Lower lobe of right lung (tissue), 2 donors: ENCODE measurements at regions not wholly inside any gene's neighbourhood (a gene's known extent, or its start where the extent isn't known, plus 50 kb on each side); places are given as distances from the start of the nearest gene placed in this dataset.

Experiments used
- ATAC-seq, 2 donors: fragments of 200-7000 bp; cut with Tn5 transposase; one replicate each; pipeline ENCODE4 v1.9.1; 2020 to 2022; ENCODE audit warnings: mild to moderate bottlenecking in 2 of 2, moderate library complexity in 2 of 2
- DNase-seq: peaks from one replicate; pipeline ENCODE4 v3.0.0-alpha.2; 2020
- H3K27ac ChIP-seq: fragments of 200-600 bp; one replicate; pipeline ENCODE4 v1.8.0; 2022
- H3K27me3 ChIP-seq: fragments of 200-600 bp; one replicate; pipeline ENCODE4 v1.8.0; 2022; ENCODE audit warnings: low read depth
- H3K36me3 ChIP-seq: fragments of 200-600 bp; one replicate; pipeline ENCODE4 v1.8.0; 2022; ENCODE audit warnings: mild to moderate bottlenecking
- H3K4me1 ChIP-seq: fragments of 200-600 bp; one replicate; pipeline ENCODE4 v1.8.0; 2022
- H3K4me3 ChIP-seq: fragments of 200-600 bp; one replicate; pipeline ENCODE4 v1.8.0; 2022; ENCODE audit warnings: mild to moderate bottlenecking
- H3K9me3 ChIP-seq: fragments of 200-600 bp; one replicate; pipeline ENCODE4 v1.8.0; 2022
- CTCF ChIP-seq: fragments of 200-600 bp; IDR thresholded peaks from one replicate; pipeline ENCODE4 v1.8.0; 2022; ENCODE audit warnings: antibody characterized with exemption, mild to moderate bottlenecking
- intact Hi-C: fragments of 100-400 bp; cut with DNase I; formaldehyde crosslinking; loops from one replicate; pipeline ENCODE4 v1.11.0; 2022
- donor health status: DM: no; HTN: yes; CAD: no; lungs with severe emphysema.

DNA sequence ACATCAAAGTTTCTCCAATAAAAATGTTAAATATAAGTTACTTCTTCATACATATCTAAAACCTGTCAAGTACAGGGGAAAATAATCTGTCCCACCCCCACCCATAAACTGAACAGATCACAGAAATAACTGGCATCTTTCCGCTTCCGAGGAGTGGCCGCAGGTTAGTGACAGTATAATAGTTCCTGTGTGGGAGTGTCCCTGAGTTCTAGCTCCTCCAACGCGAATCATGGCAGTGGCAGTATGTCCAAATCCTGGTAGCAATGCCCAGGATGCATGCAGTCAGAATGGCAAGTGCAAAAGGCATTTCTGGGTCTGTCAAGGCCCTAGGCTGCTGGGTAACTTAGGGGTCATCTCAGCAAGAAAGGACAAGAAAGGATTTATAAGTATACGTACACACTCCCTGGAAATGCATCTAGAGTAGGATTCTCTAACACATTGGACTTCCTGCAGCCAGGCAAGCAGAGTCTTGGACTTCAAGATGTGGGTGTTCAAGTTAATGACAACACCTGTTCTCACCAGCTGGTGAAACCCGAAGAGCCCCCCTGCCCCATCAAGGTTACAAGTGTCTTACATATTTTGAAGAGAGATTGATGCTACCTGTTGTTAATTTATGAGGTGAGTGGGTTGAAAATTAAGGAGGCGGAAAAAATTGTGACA, 94.4 kb upstream of the COL1A2 start:
- Histone ChIP-seq H3K9me3 (no peaks in the 10 kb centered on the region), H3K27me3 (no peaks in the 10 kb centered on the region), H3K27ac (peak overlapping the region; percentile 3), H3K4me3 (no peak overlapping the region), H3K4me1 (no peaks in the 10 kb centered on the region), H3K36me3 (no peaks in the 10 kb centered on the region)
- TF ChIP-seq CTCF: no peak
- ATAC-seq: no peak
- DNase-seq: no peak
- intact Hi-C loops: no loop called here

DNA sequence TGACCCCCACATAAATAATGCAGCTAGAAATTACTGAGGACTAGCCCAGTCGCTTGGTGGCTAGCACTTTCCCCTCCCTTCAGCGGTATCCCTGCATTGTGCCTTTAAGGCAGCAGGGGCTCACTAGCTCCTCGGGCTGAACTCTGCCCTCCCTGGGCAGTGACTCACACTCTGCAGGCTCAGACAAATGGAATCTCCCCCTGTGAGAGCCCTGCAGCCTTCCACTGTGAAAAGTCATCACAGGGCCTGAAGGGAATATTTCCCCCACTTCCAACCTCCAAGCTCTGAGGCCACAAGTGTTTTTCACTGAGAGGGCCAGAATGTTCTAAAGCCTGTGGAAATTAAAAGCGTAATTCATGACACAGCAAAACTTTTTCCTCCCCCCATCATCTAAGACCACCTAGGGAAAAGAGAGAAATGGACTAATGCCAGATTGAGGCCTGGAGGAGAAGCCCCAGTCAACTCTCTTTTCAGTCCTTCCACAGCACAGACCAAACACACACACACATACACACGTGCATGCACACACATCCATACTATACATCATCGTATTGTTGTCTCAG, 93.6 kb upstream of the COL1A2 start:
- H3K4me1 ChIP-seq: no peaks in the 10 kb centered on the region
- intact Hi-C loops: no loop called here
- no peak for TF ChIP-seq CTCF
- ATAC-seq: peak; percentile 70 to 80
- H3K36me3 ChIP-seq: no peaks in the 10 kb centered on the region
- H3K27me3 ChIP-seq: no peaks in the 10 kb centered on the region
- H3K27ac ChIP-seq: no peak overlapping the region
- no peaks in the 10 kb centered on the region for H3K9me3 ChIP-seq
- no peak overlapping the region for H3K4me3 ChIP-seq
- DNase-seq: peak; percentile 38

- TF ChIP-seq CTCF: no peak
Measured at GRCh38 chr7:94303118-94303517, 91.6 kb upstream of the COL1A2 start.

DNA sequence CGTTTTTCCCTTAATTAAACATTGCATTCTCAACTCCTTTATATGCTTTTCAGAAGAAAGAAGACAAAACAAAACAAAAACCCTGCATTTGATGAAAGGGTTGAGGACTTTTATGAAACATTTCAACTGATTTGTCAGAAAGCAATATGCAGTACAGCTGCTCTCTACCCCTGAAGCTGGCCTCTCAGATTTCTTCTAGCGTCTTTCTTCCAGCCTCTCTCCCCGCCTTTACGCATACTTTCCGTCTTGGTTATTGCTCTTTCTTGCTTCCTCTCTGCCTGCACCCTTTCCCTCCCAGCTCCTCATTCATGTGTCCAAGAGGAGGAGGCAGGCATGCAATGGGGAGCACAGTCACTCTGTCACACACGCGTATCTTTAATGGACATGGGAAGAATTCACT, 91.0 kb upstream of the COL1A2 start:
- H3K27me3 ChIP-seq: no peaks in the 10 kb centered on the region
- no peak for TF ChIP-seq CTCF
- no peaks in the 10 kb centered on the region for H3K9me3 ChIP-seq
- H3K36me3 ChIP-seq: no peaks in the 10 kb centered on the region
- no peak overlapping the region for H3K4me3 ChIP-seq
- H3K27ac ChIP-seq: peak overlapping the region; percentile 42
- no peaks in the 10 kb centered on the region for H3K4me1 ChIP-seq
- intact Hi-C loops: no loop called here
- DNase-seq: no peak
- ATAC-seq: no peak

More at GRCh38 chr7:94303118-94303517, 91.6 kb upstream of the COL1A2 start:
- ATAC-seq (no peak), DNase-seq (no peak)
- Histone ChIP-seq H3K9me3 (no peaks in the 10 kb centered on the region), H3K27me3 (no peaks in the 10 kb centered on the region), H3K27ac (peak overlapping the region; percentile 42), H3K36me3 (no peaks in the 10 kb centered on the region), H3K4me3 (no peak overlapping the region), H3K4me1 (no peaks in the 10 kb centered on the region)
- intact Hi-C loops: no loop called here

DNA sequence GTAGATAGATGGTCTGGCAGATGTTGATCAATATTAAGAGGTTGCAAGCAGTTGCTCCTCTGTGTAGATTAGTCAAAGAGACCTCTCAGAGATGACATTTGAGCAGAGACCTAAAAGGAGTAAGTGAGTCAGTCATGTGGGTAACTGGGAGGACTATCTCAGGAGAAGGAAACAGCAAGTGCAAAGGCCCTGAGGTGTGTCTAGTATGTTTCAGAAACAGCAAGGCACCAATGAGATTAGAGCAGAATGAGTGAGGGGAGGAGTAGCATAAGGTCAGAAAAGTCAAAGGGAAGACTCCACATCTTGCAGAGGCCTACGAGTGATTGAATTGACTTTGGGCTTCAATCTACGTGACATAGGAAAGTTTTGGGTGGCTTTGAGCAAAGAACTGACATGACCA, 89.8 kb upstream of the COL1A2 start:
- H3K4me3 ChIP-seq: no peak overlapping the region
- ATAC-seq (no peak), DNase-seq (no peak)
- no peaks in the 10 kb centered on the region for H3K4me1 ChIP-seq
- H3K9me3 ChIP-seq: no peaks in the 10 kb centered on the region
- no peak overlapping the region for H3K27ac ChIP-seq
- intact Hi-C loops: no loop called here
- H3K36me3 ChIP-seq: no peaks in the 10 kb centered on the region
- H3K27me3 ChIP-seq: no peaks in the 10 kb centered on the region
- TF ChIP-seq CTCF: no peak
